Choroid plexus epithelial cell (primary cell): ENCODE measurements at regions not wholly inside any gene's neighbourhood (a gene's known extent, or its start where the extent isn't known, plus 50 kb on each side); places are given as distances from the start of the nearest gene placed in this dataset.
"Not testable (repeated sequence)": the region's sequence is repeated elsewhere in the genome, so short reads cannot be mapped to it uniquely, and the experiment has no call there.

Experiments
- DNase-seq: peaks from one replicate; pipeline ENCODE4 v3.0.0-alpha.2; 2010; ENCODE audit warnings: low read depth
- H3K4me3 ChIP-seq: 2 replicates; pipeline ENCODE4 v1.5.1; 2011; ENCODE audit warnings: low read depth, mild to moderate bottlenecking, control low read depth, low read length, moderate library complexity

DNA sequence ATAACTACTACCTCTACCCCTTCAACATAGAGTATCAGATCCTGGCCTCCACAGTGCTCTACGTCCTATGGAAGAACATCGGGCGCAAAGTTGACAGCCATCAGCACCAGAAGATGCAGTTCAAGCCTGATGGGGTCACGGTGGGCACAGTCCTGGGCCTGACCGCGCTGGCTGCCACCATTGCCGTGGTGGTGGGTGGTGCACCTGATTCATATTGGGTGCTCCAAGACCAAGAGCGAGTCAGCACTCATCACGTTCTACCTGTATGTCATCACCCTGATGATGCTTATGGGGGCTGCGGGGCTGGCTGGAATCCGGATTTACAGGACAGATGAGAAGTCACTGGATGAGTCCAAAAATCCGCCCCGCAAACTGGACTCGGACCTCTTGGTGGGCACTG, 846.4 kb downstream of the RPIA start:
- H3K4me3 ChIP-seq, DNase-seq: not testable (repeated sequence)

DNA sequence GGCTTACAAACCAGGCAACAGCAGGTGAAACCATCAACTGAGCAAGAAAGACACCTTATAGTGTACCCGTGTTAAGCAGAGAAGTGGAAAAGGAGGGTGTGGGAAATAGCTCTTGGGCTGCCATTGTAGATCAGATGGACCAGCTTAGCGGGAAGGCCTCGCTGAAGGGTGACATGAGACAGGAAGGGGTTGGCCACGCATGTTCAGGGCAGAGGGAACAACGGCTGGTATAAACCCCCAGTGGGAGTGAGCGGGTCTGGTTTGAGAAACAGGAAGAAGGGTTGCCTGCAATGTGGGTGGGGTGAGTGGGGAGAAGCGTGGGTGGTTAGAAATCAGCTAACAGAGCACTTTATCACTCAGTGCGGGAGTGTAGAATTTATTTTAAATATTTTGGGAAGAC, 852.6 kb downstream of the RPIA start:
- DNase-seq, H3K4me3 ChIP-seq: not testable (repeated sequence)

DNA sequence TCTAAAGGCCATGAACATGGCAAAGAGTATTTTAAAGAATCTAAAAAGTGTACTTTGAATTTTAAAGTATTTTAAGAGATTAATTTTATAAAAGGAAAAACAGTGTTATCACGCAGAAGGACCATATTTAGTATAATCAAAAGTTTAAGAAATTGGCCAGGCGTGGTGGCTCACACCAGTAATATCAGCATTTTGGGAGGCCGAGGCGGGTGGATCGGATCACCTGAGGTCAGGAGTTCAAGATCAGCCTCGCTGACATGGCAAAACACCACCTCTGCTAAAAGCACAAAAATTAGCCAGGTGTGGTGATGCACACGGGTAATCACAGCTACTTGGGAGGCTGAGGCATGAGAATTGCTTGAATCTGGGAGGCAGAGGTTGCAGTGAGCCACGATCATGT, 887.7 kb downstream of the RPIA start:
- not testable (repeated sequence) for H3K4me3 ChIP-seq, DNase-seq

DNA sequence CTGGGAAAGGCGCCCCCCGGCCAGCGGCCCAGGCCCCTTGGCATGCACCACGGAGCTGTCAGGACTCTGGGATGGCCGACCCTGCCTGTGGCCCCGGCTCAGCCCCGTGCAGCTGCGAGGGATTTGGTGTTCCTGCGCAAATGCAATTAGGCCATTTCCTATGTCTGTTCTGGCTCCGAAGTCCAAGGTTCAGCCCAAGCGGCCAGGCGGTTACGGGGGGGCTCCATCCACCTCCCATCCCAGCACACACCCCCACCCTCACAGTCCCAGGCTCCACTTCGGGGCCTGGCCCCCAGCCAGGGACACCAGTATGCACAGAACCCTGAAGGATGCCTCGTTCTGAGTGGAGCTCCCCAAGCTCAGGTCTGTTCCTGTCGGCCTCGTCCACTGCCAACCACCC, 891.3 kb downstream of the RPIA start:
- DNase-seq: peak; percentile 59
- not testable (repeated sequence) for H3K4me3 ChIP-seq

DNA sequence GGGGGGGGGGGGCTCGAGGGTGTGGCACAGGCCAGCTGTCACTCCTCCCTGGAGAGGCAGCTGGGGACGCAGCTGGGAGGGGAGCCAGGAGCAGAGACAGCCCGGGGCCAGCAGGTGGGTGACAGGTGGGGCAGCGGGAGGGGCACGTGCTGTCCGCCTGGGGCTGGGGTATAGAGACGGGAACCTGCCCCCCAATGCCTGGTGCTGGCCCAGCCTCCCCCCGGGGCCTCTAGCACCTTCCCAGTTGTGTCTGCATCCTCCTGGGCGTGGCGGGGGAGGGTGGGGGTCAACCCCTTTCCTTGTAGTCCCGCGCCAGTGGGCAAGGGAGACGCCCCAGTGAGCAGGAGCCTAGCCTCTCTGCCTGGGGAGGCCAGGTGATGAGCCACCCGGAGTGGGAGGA, 892.6 kb downstream of the RPIA start:
- H3K4me3 ChIP-seq, DNase-seq: not testable (repeated sequence)

DNA sequence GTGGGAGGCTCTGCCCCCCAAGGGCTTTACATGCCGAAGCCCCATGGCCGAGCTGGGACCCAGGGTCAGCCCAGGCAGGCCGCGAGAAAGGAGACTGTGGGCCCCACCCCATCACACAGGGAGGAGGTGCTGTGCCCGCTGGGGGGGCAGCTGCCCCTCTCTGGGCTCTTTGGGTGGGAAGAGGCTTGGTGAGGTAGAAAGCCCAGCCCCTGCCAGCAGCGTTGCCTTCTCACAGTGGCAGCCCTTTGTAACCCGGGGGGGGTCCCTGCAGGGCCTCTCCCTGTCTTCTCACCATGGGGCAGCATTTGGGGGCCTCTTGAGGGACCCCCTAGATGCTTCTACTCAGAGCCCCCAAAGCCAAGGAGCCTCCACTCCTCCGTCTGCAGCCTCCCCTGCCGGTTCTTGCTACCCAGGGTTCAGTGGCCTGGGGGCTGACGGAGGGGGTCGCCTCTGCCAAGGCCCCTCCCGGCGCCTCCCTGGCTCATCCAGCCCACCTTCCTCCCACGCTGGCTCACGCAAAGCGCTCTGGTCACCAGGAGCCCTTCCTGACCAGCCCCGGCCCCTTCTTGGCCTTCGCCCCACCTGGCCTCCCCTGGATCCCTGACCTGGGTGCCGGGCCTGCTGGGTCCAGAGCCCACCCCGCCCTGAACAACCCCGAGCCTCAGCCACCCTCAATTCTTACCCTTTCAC, 893.5 kb downstream of the RPIA start:
- H3K4me3 ChIP-seq: peak overlapping the region; percentile 56

DNA sequence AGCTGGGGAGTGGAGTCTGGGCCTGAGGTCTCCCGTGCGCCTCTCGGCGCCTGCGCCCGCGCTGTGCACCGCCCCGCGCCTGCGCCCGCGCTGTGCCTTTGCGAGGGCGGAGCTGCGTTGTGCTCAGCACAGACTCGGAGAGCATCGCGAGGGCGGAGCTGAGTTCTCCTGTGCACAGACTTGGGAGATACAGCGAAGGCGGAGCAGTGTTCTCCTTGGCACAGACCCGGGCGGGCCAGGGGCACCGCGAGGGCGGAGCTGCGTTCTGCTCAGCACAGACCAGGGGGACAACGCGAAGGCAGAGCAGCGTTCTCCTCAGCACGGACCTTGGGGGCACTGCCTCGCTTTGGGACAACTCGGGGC, 894.1 kb downstream of the RPIA start:
- peak overlapping the region; percentile 62 for H3K4me3 ChIP-seq
- DNase-seq: peak; percentile 56

More for the DNA sequence above, 893.5 kb downstream of the RPIA start:
- not testable (repeated sequence) for DNase-seq

DNA sequence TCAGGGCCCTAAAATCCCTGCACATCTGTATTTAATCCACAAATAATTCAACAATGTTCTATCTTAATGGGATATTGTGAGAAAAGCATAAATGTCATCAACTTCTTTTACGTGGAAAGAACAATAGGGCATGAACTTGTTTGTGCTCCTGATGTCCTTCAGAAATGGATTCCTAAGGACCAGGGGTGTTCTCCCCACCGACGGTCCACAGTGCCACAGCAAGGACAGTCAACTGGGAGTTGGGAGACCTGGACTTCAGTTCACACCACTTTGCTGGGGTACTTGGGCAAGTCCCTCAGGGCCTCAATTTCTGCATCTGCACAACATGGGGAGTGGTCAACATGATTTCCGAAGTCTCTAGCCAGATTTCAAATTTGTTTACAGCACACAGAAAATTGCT, 908.4 kb downstream of the RPIA start:
- not testable (repeated sequence) for DNase-seq, H3K4me3 ChIP-seq

DNA sequence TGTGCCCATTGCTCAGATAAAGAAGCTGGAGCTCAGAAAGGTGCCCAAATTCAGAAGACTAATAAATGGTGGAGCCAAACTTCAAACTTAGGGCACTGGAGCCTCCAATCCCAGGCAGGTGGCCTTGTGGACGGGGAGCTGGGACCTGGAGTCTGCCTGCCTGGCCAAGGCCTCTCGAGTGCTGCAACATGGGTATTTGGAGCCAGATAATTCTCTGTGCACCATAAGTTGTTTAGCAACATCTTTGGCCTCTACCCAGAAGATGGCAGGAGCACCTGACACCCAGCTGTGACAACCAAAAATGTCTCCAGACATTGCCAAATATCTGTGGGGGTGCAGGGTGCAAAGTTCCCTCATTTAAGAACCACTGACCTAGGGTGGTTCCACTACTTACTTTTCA, 915.0 kb downstream of the RPIA start:
- H3K4me3 ChIP-seq, DNase-seq: not testable (repeated sequence)

DNA sequence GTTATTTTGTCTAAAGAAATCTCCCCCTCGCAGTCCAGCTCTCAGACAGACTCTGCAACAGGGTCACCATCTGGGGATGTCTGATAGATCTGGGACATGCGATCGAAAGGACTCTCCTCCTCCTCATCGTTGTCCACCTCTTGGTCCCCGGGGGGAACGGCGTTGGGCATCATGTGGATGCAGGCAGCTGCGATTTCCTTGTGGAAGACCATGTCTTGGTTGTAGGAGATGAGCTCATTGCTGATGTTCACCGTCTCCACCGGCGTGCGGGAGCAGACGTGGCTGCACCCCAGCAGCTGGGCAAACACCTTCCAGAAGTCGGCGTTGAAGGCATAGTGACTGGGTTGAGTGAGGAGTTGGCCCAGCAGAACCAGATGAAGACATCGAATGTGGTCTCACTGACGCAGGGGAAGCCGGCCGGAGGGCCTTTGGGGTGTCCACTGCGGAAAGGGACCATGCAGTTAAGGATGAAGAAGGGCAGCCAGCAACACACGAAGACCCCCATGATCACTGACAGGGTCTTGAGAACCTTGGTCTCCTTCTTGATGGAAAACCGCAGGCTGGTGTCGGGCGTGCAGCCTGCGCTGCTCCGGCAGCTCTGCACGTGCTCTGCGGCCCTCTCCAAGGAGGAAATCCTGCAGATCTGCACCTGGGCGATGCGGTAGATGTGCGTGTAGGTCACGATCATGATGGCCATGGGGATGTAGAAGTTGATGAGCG, 918.9 kb downstream of the RPIA start:
- DNase-seq, H3K4me3 ChIP-seq: not testable (repeated sequence)

DNA sequence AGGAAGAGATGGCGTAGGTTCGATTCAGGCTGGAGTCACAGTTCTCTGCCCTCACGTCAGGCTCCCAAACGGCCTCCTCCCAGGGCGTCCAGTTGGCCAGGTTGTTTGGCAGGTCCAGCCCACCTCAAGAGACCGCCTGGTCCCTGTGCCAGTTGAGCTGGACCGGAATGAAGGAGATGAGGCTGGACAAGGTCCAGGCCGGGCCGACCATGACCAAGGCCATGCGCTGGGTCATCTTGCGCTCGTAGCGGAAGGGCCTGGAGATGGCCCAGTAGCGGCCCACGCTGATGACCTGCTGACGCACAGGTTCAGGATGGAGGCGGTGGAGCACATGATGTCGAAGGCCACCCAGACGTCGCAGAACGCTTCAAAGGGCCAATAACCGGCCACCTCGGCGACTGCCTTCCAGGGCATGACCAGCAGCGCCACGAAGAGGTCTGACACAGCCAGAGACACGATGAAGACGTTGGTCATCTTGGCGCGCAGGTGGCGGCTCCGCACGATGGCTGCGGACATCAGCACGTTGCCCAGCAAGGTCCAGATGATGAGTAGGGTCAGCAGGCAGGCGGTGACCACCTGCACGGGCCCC, 919.5 kb downstream of the RPIA start:
- not testable (repeated sequence) for DNase-seq, H3K4me3 ChIP-seq

DNA sequence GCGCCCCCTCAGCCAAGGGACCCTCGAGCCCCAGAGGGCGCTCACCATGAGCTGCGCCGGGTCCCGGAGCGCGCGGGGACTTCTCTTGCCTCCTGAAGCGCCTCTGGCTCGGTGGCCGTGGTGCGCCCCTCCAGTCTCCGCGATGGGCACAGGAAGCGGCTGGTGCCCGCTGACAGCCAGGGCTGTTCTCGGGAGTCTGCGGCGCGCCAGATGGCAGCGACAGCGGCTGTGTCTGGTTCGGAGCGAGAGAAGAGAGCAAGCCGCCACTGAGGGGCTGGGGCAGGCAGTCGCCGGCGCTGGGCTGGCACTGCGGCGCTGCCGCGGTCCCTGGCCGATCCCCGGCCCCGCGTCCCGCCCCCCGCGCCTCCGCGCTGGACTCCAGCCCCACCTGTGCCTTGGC, 920.2 kb downstream of the RPIA start:
- H3K4me3 ChIP-seq, DNase-seq: not testable (repeated sequence)

DNA sequence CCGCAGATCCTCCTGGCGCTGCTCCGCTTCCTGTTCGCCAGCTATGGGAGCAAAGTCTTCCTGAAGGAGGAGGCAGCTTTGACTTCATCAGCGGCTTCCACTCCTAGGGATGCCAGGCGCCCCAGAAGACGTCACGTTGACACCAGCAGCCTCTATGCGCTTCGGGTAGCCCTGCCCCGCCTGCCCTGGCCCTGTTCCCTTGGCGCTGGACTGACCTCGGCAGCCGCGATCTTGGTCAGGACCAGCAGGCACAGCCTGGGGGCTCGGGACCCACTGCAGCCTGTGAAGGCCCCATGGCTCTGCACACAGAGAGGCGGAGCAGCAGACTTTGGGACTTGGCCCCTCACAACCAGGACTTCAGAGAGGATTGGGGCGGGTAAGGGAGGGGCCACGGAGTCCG, 957.8 kb downstream of the RPIA start:
- DNase-seq, H3K4me3 ChIP-seq: not testable (repeated sequence)

DNA sequence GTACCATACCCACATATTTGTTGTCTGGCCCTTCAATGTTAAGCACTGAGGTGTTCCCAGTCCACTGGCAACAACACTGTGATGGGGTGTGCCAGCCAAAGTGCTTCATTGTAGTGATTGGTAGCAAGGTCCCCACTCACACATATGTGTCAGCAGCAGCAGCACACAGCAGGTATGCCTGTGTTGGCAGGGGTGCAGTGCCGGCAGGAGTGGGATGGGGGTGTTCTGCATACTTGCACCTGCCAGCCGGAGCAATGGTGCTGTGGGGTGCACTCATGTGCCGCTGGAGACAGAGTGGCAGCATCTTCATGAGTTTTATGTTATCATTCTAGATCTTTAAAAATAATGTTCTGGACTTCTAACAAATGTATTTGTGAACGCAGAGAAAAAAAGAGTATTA, 987.8 kb downstream of the RPIA start:
- H3K4me3 ChIP-seq, DNase-seq: not testable (repeated sequence)
